ENCODE measurements at regions not wholly inside any gene's neighbourhood (a gene's known extent, or its start where the extent isn't known, plus 50 kb on each side); places are given as distances from the start of the nearest gene placed in this dataset.

- TF ChIP-seq ZNF592 (IDR thresholded peaks at IDR 0.05) (no peak), MTA3 (IDR thresholded peaks at IDR 0.05; ENCODE audit: borderline replicate concordance, low read length) (no peak), PML (IDR thresholded peaks at IDR 0.05; ENCODE audit: low read length) (no peak), GATAD2B (conservative IDR thresholded peaks at IDR 0.05; ENCODE audit: low read depth) (no peak), HDAC6 (IDR thresholded peaks at IDR 0.05; ENCODE audit: unreplicated experiment) (no peak), SIX5 (IDR thresholded peaks at IDR 0.05; ENCODE audit: low read depth, low read length, severe bottlenecking) (no peak), ZNF384 (IDR thresholded peaks at IDR 0.05; ENCODE audit: borderline replicate concordance, low read depth, low read length) (no peak), ESRRA (IDR thresholded peaks at IDR 0.05; ENCODE audit: low read length) (no peak), TCF12 (IDR thresholded peaks at IDR 0.05; ENCODE audit: low read depth, low read length) (no peak)
- TF ChIP-seq, protein P1, sequence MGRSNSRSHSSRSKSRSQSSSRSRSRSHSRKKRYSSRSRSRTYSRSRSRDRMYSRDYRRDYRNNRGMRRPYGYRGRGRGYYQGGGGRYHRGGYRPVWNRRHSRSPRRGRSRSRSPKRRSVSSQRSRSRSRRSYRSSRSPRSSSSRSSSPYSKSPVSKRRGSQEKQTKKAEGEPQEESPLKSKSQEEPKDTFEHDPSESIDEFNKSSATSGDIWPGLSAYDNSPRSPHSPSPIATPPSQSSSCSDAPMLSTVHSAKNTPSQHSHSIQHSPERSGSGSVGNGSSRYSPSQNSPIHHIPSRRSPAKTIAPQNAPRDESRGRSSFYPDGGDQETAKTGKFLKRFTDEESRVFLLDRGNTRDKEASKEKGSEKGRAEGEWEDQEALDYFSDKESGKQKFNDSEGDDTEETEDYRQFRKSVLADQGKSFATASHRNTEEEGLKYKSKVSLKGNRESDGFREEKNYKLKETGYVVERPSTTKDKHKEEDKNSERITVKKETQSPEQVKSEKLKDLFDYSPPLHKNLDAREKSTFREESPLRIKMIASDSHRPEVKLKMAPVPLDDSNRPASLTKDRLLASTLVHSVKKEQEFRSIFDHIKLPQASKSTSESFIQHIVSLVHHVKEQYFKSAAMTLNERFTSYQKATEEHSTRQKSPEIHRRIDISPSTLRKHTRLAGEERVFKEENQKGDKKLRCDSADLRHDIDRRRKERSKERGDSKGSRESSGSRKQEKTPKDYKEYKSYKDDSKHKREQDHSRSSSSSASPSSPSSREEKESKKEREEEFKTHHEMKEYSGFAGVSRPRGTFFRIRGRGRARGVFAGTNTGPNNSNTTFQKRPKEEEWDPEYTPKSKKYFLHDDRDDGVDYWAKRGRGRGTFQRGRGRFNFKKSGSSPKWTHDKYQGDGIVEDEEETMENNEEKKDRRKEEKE (IDR thresholded peaks at IDR 0.05) = no peak
Observed at GRCh38 chr4:106795326-106795725, 240.8 kb downstream of the DKK2 start (continued).
